ENCODE measurements at regions not wholly inside any gene's neighbourhood (a gene's known extent, or its start where the extent isn't known, plus 50 kb on each side); places are given as distances from the start of the nearest gene placed in this dataset.
"Not testable (repeated sequence)": the region's sequence is repeated elsewhere in the genome, so short reads cannot be mapped to it uniquely, and the experiment has no call there.

GRCh38 chr18:22283855-22284254 lies 114.5 kb downstream of the GATA6 start:
- not testable (repeated sequence) for DNase-seq

DNA sequence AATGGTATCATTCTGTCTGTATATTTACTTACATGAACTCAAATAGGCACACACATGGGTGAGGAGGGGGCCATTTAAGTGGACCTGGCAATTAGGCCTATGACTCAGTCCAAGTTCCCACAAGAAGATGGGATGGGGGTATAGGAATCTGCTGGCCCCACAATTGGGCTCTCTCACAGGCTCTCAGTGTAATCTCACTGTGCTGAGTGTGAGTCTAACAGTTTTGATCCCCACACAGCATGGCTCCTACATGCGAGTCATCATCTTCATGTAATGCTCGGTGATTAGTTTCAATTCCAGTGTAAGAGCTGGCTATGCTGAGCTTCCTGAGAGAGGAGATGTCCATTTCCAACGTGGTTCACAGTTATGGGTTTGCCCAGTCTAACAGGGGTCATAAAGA lies 114.0 kb downstream of the GATA6 start:
- peak; percentile 36 for DNase-seq

GRCh38 chr18:22283116-22283395 lies 113.7 kb downstream of the GATA6 start:
- DNase-seq = no peak

- peak; percentile 74 for DNase-seq
Observed at GRCh38 chr18:22282311-22283115, 113.1 kb downstream of the GATA6 start.

GRCh38 chr18:22280453-22280750 lies 111.0 kb downstream of the GATA6 start:
- no peak for DNase-seq

- DNase-seq = peak; percentile 77
Observed at GRCh38 chr18:22279741-22280452, 110.5 kb downstream of the GATA6 start.

- DNase-seq = no peak
Observed at GRCh38 chr18:22278798-22279197, 109.4 kb downstream of the GATA6 start.

- DNase-seq = no peak
Observed at GRCh38 chr18:22277758-22278157, 108.4 kb downstream of the GATA6 start.

DNA sequence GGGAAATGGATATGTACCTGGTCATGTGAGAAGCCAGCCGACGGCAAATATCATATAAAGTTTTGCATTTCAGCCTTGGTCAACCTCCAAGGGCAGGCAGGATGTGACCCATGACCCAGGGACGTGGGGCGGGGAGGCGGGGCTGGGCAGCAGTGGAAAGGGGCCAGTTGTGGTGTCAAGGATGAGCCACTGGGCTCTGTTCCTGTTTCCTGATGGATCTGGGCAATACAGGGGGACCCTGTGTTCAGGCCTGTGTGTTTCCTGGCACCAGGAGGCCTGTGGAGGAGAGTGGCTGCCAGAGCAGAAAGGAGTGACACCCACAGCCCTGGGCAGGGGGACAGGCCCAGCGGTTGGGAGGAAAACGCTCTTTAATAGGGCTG lies 106.9 kb downstream of the GATA6 start:
- no peak for DNase-seq

DNA sequence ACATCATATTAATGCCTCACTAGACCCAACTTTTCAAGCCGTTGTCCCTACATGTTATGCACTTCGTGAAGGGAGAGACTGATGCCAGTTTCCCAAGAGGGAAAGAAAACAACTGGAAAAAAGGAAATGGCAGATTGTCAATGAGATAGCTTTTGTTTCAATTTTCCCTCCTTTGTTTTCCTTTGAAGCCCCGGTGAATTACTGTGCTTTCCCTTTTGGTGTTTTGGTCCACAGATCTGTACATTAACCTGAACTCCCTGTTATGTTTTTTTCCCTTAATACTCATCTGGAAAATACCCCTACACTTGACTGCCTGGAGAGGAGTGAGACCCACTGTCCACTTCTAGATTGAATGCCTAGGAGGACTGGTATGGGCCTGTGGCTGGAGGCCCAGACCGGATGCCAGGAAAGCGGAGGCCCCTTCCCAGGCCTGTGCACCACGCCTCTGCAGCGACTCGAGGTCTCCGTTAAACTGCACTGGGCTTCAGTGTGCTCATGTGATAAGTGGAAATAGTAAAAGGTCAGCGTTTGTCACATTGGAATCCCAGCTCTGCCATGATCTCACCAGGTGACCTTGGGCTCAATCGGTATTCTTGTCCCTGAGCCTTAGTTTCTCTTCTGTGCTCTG lies 106.4 kb downstream of the GATA6 start:
- DNase-seq = no peak

DNA sequence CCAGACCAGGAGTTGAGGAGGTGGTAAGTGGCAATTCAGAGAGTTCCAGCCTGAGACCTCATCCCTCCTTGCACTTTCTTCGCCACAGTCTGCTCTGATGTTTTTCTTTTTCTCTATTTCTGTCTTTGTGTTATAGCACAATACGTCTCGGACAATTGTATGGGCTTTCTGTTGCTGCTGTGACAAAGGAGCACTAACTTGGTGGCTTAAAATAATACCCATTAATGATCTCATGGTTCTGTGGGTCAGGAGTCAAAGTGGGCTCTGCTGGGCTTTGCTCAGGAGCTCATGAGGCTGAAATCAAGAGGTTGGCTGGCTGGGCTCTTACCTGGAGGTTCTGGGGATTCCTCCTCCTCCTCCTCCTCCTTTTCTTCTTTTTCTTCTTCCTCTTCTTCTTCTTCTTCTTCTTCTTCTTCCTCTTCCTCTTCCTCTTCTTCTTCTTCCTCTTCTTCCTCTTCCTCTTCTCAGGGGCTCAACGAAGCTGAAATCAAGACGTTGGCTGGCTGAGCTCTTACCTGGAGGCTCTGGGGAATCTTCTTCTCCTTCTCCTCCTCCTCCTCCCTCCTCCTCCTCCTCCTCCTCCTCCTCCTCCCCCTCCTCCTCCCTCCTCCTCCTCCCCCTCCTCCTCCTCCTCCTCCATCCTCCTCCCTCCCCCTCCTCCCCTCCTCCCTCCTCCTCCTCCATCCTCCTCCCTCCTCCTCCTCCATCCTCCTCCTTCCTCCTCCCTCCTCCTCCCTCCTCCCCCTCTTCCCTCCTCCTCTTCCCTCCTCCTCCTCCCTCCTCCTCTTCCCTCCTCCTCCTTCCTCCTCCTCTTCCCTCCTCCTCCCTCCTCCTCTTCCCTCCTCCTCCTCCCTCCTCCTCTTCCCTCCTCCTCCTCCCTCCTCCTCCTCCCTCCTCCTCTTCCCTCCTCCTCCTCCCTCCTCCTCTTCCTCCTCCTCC lies 104.0 kb downstream of the GATA6 start:
- no peak for DNase-seq

- no peak for DNase-seq
Observed at GRCh38 chr18:22272242-22272641, 102.9 kb downstream of the GATA6 start.

- no peak for DNase-seq
Observed at GRCh38 chr18:22271030-22271429, 101.6 kb downstream of the GATA6 start.

DNA sequence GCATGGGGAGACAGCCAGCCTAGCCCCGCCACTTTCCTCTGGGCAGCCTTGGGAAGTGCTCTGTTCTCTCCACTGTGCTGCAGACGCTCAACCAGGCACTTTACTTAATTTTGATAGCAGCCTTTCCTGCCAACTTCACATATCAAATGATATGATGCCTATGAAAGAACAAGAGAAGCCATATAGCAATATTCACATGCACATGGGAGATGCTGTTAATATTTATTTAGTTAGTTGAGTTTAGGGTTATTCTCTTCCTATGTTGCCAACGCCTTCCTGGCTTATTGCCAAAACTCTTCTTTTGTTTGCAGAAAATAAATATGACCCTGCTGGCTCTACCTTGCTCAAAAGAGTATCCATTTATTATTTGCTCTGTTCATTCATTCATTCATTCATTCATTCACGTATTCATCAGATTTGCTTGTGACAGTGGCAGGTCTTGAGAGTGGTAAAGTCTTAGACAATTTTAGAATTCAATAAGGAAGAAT lies 99.3 kb downstream of the GATA6 start:
- no peak for DNase-seq

GRCh38 chr18:22267697-22268096 lies 98.3 kb downstream of the GATA6 start:
- DNase-seq = no peak

GRCh38 chr18:22267225-22267624 lies 97.8 kb downstream of the GATA6 start:
- DNase-seq = no peak

DNA sequence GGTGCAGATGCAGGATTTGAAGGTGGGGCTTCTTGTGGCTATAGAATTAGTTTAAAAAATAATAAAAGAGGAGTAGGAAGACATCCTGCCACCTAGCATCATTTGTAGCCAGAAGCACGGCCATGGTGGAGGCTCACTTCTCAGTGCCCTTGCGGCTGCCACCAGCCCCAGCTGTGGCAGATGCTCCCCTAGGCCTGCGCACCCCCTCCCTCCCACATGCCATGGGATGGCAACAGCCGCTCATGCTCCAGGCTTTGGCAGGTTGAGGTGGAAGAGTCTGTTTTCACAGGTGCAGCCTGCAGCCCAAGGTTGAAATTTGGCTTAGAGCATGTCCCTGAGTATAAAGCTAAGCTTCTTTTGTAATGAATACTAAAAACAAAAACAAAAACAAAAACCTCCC lies 96.4 kb downstream of the GATA6 start:
- no peak for DNase-seq

DNA sequence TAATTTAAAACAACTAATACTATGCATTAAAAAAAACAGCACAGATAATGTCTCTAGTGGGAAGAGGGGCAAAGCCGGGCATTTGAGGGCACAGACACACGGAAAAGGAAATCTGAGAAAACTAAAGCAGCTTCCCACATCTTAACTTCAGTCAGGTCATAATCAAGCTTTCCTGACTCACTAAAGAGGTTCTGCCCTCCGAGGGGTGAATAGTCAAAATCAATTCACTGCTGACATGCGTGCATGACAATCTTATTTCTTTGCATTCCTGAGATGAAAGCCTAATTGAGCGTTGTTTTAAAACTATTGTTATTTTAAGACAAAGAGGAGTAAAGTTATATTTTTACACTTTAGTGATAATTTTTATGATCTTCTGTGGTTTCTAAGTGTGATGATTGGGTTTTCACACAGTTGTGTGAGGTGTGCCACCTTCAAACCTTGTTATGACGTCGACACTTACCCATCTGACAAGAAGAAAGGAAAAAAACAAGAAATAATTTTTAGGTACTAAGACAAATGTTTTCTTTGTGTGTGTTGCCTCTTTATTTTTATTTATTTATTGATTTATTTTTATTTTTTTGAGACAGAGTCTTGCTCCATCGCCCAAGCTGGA lies 90.9 kb downstream of the GATA6 start:
- no peak for DNase-seq

GRCh38 chr18:22257022-22257543 lies 87.7 kb downstream of the GATA6 start:
- peak; percentile 27 for DNase-seq

- DNase-seq = no peak
Observed at GRCh38 chr18:22254088-22254487, 84.7 kb downstream of the GATA6 start.

- DNase-seq = no peak
Observed at GRCh38 chr18:22253676-22254075, 84.3 kb downstream of the GATA6 start.

DNA sequence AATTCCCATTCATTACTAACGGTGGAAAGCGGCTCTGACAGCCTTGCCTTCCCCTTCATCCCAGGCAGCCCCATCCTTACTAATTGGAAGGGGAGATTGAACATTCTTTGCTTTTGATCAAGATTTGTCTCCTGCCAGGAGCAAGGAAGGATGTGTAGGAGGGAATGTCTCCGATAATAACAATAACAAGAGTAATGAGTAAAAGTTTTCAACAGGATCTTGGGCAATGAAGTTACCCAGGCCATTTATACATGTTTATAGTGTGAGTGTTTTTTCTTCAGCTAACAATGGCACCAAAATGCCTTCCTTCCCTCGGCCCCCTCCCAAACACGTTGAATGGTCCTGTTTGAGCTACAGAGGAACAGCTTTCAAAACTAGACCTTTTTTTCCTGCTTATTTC lies 83.8 kb downstream of the GATA6 start:
- no peak for DNase-seq
